T-helper 1 cell treated with Interleukin-12 subunit alpha and Interleukin-12 subunit beta and Interleukin-4 antibody, amounts not matched to agents 30 ng/mL and 1 ng/mL, for 36 hours (primary cell): ENCODE measurements at regions not wholly inside any gene's neighbourhood (a gene's known extent, or its start where the extent isn't known, plus 50 kb on each side); places are given as distances from the start of the nearest gene placed in this dataset.
"Not testable (repeated sequence)": the region's sequence is repeated elsewhere in the genome, so short reads cannot be mapped to it uniquely, and the experiment has no call there.

Source experiments
- intact Hi-C: fragments of 100-400 bp; cut with micrococcal nuclease; formaldehyde crosslinking; loops from one replicate; pipeline ENCODE4 v1.15.1; 2024

DNA sequence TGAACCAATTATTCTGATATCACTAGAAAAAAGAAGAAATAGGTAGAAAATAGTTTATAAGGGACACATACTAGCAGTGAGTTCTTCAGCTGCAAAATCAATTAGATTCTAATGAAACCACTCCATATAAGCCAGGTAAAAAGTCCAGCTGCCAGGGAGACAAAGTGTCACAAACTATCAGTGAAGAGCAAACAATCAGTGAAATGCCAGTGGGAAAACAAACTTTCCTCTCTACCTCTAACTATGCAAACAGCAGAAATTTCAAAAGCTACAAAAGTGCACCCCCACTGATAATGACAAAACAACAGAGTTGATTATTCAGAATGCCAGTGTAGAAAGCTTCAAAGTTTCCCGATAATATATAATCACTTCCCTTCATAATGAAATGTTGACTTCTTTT lies 637.2 kb upstream of the ITGA1 start:
- intact Hi-C loops: no loop called here

GRCh38 chr5:52156809-52157208 lies 630.9 kb upstream of the ITGA1 start:
- intact Hi-C loops: not testable (repeated sequence)

DNA sequence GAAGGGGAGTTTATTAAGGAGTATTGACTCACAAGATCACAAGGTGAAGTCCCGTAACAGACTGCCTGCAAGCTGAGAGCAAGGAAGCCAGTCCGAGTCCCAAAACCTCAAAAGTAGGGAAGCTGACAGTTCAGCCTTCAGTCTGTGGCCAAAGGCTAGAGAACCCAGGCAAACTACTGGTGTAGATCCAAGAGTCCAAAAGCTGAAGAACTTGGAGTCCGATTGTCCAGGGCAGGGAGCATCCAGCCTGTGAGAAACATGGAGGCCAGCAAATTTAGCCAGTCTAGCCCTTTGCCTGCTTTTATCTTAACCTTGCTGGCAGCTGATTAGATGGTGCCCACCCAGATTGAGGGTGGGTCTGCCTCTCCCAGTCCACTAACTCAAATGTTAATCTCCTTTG lies 621.9 kb upstream of the ITGA1 start:
- intact Hi-C loops: not testable (repeated sequence)

DNA sequence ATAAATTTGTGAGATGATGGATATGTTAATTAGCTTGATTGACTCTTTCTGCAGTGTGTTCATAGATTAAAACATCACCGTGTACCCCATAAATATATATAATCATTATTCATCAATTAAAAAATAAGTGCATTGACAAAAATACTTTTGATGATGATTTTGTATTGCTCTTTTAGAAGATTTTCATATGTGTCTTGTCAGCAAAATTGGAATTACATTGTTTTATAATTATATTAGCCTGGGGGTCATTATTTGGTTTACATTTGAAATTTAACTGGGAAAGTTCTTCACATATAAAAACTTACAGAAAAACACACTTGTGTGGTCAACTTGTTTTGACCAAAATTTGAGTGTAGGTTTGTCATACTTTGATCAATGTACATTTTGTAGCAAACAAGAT lies 614.6 kb upstream of the ITGA1 start:
- intact Hi-C loops: no loop called here

DNA sequence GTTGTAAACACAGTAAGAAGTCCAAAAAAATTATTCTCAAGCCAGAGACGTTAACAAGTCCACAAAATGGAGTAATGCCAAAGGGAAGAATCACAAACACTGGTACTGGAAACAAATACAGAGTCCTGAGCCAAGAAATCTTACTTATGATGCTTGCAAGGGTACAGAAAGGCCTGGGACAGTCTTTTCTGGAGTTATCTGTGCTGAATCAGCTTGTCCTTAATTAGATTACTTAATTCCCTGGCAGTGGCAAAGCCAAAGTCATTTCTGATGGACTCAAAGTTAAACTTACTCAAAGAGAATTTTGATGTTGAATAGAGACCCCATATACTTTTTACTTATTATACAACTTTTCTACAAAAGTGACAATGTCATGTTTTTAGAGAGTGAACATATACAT lies 610.5 kb upstream of the ITGA1 start:
- intact Hi-C loops: no loop called here

DNA sequence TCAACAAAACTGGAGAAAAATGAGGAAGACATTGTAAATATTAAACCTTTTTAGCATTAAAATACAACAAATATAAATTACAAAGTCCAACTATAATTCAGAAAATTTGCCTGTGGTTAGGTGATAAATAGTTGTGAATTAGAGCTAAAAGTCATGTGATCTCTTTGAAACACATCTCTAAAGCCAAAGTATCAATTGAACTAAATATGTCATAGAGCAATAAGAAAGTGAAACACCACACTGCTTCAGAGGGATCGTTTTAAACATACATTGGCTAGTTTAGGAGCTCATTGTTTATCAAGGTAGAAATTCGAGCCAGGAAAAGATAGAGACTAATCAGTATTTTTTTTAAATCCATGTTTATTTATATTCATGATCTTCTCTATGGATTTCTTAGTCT lies 606.3 kb upstream of the ITGA1 start:
- intact Hi-C loops: no loop called here

GRCh38 chr5:52190737-52191136 lies 597.0 kb upstream of the ITGA1 start:
- intact Hi-C loops: no loop called here

DNA sequence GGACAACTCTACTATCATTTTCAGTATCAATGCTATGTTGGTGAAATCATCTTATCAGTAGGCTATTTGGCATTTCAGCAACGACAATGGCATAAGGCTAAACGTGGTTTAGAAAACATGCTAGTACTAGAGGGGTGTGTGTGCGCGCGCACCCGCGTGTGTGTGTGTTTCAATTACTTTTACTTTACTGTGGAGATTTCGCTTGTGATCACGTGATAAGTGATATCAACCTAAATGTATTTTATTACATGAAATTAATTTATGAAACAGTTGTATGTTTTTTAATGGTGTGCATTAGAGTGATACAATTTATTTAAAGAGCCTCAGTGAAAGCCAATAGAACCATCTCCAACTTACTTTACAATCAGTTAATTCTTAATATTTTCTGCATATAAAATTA lies 587.9 kb upstream of the ITGA1 start:
- intact Hi-C loops: no loop called here

DNA sequence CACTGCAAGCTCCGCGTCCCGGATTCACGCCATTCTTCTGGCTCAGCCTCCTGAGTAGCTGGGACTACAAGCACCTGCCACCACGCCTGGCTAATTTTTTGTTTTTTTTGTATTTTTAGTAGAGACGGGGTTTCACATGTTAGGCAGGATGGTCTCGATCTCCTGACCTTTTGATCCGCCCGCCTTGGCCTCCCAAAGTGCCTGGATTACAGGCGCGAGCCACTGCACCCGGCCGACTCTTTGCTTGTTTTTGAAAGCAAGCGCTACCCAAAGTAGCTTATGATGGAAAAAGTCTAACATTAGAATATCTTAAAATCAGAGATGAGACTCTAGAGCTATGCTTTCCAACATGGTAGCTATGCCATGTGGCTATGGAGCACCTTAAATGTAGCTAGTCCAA lies 585.5 kb upstream of the ITGA1 start:
- intact Hi-C loops: no loop called here

GRCh38 chr5:52204310-52204709 lies 583.4 kb upstream of the ITGA1 start:
- intact Hi-C loops: no loop called here
